ENCODE measurements at regions not wholly inside any gene's neighbourhood (a gene's known extent, or its start where the extent isn't known, plus 50 kb on each side); places are given as distances from the start of the nearest gene placed in this dataset.

DNA sequence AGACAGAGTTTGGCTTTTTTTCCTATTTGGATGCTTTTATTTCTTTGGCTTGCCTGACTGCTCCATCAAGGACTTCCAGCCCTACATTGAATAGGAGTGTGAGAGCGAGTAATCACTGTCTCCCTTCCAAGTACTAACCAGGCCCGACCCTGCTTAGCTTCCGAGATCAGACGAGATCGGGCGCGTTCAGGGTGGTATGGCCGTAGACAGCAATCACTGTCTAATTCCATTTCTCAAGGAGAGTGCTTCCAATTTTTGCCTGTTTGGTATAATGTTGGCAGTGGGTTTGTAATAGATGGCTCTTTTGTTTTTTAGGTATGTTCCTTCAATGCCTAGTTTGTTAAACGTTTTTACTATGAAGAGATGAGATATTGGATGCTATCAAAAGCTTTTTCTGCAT, 125.0 kb upstream of the PEX5L start:
- TF ChIP-seq CREM (CRISPR knock-in tag; IDR thresholded peaks at IDR 0.05): no peak
- TF ChIP-seq, protein P1, sequence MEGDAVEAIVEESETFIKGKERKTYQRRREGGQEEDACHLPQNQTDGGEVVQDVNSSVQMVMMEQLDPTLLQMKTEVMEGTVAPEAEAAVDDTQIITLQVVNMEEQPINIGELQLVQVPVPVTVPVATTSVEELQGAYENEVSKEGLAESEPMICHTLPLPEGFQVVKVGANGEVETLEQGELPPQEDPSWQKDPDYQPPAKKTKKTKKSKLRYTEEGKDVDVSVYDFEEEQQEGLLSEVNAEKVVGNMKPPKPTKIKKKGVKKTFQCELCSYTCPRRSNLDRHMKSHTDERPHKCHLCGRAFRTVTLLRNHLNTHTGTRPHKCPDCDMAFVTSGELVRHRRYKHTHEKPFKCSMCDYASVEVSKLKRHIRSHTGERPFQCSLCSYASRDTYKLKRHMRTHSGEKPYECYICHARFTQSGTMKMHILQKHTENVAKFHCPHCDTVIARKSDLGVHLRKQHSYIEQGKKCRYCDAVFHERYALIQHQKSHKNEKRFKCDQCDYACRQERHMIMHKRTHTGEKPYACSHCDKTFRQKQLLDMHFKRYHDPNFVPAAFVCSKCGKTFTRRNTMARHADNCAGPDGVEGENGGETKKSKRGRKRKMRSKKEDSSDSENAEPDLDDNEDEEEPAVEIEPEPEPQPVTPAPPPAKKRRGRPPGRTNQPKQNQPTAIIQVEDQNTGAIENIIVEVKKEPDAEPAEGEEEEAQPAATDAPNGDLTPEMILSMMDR (IDR thresholded peaks at IDR 0.05): no peak
- TF ChIP-seq NR1H2 (CRISPR knock-in tag; IDR thresholded peaks at IDR 0.05): no peak
- no peak for TF ChIP-seq JUN (CRISPR knock-in tag; IDR thresholded peaks at IDR 0.05)
- TF ChIP-seq, protein P2, sequence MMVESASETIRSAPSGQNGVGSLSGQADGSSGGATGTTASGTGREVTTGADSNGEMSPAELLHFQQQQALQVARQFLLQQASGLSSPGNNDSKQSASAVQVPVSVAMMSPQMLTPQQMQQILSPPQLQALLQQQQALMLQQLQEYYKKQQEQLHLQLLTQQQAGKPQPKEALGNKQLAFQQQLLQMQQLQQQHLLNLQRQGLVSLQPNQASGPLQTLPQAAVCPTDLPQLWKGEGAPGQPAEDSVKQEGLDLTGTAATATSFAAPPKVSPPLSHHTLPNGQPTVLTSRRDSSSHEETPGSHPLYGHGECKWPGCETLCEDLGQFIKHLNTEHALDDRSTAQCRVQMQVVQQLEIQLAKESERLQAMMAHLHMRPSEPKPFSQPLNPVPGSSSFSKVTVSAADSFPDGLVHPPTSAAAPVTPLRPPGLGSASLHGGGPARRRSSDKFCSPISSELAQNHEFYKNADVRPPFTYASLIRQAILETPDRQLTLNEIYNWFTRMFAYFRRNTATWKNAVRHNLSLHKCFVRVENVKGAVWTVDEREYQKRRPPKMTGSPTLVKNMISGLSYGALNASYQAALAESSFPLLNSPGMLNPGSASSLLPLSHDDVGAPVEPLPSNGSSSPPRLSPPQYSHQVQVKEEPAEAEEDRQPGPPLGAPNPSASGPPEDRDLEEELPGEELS (CRISPR knock-in tag; IDR thresholded peaks at IDR 0.05): no peak
- TF ChIP-seq NFATC4 (CRISPR knock-in tag; IDR thresholded peaks at IDR 0.05): no peak
- TF ChIP-seq SP1 (CRISPR knock-in tag; conservative IDR thresholded peaks at IDR 0.05): no peak

Measured in WTC11 (cell line).